ENCODE measurements at regions not wholly inside any gene's neighbourhood (a gene's known extent, or its start where the extent isn't known, plus 50 kb on each side); places are given as distances from the start of the nearest gene placed in this dataset.

DNA sequence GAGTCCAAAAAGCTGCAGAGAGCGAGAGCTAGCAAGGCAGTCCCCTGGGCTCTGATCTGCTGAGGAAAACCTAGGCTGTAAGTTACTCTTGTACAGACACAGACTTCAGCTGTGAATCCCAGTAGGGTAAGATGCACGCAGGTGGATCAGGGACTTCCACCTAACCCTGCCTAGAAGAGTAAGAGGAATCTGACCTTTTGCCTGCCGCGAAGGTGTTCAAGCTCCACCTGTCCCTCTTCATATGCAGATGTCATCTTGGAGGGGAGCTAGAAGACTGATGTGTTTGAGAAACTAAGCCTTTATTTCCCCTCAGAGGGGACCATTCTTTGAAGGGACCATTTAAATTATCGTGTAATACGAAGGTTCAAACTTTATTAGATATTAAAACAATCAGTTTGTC is 108.6 kb upstream of the USP24 start:
- no peak overlapping the region for H3K4me3 ChIP-seq (ENCODE audit: low read depth, low read length)
- DNase-seq (ENCODE audit: low read depth) = no peak
- no peak for TF ChIP-seq CTCF (IDR thresholded peaks at IDR 0.05; ENCODE audit: low read depth, low read length, missing control alignments)

- no peak for TF ChIP-seq CTCF (IDR thresholded peaks at IDR 0.05; ENCODE audit: low read depth, low read length, missing control alignments)
- no peak for DNase-seq (ENCODE audit: low read depth)
- H3K4me3 ChIP-seq (ENCODE audit: low read depth, low read length) = no peak overlapping the region
Observed at GRCh38 chr1:55322842-55323241, 107.7 kb upstream of the USP24 start.

GRCh38 chr1:55321942-55322341 is 106.8 kb upstream of the USP24 start:
- no peak for DNase-seq (ENCODE audit: low read depth)
- TF ChIP-seq CTCF (IDR thresholded peaks at IDR 0.05; ENCODE audit: low read depth, low read length, missing control alignments) = no peak
- no peak overlapping the region for H3K4me3 ChIP-seq (ENCODE audit: low read depth, low read length)

GRCh38 chr1:55320891-55321290 is 105.7 kb upstream of the USP24 start:
- H3K4me3 ChIP-seq (ENCODE audit: low read depth, low read length) = no peak overlapping the region
- DNase-seq (ENCODE audit: low read depth) = no peak
- no peak for TF ChIP-seq CTCF (IDR thresholded peaks at IDR 0.05; ENCODE audit: low read depth, low read length, missing control alignments)

GRCh38 chr1:55318116-55318817 is 103.1 kb upstream of the USP24 start:
- no peak overlapping the region for H3K4me3 ChIP-seq (ENCODE audit: low read depth, low read length)
- no peak for DNase-seq (ENCODE audit: low read depth)
- no peak for TF ChIP-seq CTCF (IDR thresholded peaks at IDR 0.05; ENCODE audit: low read depth, low read length, missing control alignments)

- no peak overlapping the region for H3K4me3 ChIP-seq (ENCODE audit: low read depth, low read length)
- no peak for DNase-seq (ENCODE audit: low read depth)
- TF ChIP-seq CTCF (IDR thresholded peaks at IDR 0.05; ENCODE audit: low read depth, low read length, missing control alignments) = no peak
Observed at GRCh38 chr1:55317673-55318072, 102.5 kb upstream of the USP24 start.

Data from GM12864 (cell line).